ENCODE measurements at regions not wholly inside any gene's neighbourhood (a gene's known extent, or its start where the extent isn't known, plus 50 kb on each side); places are given as distances from the start of the nearest gene placed in this dataset.

DNA sequence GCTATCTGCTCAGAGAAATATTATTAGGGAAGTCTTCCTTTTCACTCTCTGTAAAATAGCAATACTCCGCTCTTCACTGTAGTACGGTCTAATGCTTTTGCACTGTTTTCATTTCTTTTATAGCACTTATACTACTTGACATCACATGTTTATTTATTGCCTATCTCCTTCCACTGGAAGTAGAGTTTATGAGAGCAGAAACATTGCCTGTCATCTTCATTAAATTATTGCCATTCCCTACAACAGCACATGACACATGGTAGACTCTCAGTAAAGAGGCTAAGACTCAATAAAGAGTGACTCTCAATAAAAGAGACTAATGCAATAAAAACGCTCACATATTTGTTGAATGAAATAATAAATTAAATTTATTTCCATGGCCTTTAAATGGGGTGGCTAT lies 241.3 kb upstream of the MAGEC2 start:
- TF ChIP-seq, protein P1, sequence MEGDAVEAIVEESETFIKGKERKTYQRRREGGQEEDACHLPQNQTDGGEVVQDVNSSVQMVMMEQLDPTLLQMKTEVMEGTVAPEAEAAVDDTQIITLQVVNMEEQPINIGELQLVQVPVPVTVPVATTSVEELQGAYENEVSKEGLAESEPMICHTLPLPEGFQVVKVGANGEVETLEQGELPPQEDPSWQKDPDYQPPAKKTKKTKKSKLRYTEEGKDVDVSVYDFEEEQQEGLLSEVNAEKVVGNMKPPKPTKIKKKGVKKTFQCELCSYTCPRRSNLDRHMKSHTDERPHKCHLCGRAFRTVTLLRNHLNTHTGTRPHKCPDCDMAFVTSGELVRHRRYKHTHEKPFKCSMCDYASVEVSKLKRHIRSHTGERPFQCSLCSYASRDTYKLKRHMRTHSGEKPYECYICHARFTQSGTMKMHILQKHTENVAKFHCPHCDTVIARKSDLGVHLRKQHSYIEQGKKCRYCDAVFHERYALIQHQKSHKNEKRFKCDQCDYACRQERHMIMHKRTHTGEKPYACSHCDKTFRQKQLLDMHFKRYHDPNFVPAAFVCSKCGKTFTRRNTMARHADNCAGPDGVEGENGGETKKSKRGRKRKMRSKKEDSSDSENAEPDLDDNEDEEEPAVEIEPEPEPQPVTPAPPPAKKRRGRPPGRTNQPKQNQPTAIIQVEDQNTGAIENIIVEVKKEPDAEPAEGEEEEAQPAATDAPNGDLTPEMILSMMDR (IDR thresholded peaks at IDR 0.05), result no peak
- TF ChIP-seq, protein P2, sequence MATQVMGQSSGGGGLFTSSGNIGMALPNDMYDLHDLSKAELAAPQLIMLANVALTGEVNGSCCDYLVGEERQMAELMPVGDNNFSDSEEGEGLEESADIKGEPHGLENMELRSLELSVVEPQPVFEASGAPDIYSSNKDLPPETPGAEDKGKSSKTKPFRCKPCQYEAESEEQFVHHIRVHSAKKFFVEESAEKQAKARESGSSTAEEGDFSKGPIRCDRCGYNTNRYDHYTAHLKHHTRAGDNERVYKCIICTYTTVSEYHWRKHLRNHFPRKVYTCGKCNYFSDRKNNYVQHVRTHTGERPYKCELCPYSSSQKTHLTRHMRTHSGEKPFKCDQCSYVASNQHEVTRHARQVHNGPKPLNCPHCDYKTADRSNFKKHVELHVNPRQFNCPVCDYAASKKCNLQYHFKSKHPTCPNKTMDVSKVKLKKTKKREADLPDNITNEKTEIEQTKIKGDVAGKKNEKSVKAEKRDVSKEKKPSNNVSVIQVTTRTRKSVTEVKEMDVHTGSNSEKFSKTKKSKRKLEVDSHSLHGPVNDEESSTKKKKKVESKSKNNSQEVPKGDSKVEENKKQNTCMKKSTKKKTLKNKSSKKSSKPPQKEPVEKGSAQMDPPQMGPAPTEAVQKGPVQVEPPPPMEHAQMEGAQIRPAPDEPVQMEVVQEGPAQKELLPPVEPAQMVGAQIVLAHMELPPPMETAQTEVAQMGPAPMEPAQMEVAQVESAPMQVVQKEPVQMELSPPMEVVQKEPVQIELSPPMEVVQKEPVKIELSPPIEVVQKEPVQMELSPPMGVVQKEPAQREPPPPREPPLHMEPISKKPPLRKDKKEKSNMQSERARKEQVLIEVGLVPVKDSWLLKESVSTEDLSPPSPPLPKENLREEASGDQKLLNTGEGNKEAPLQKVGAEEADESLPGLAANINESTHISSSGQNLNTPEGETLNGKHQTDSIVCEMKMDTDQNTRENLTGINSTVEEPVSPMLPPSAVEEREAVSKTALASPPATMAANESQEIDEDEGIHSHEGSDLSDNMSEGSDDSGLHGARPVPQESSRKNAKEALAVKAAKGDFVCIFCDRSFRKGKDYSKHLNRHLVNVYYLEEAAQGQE (IDR thresholded peaks at IDR 0.05; ENCODE audit: insufficient read depth in 1 of 2, low read depth in 2 of 2, low read length in 1 of 2), result no peak
- TF ChIP-seq POLR2AphosphoS5 (IDR thresholded peaks at IDR 0.05; ENCODE audit: low read depth, low read length), result no peak
